GM23248 (cell line): ENCODE measurements at regions not wholly inside any gene's neighbourhood (a gene's known extent, or its start where the extent isn't known, plus 50 kb on each side); places are given as distances from the start of the nearest gene placed in this dataset.

Source experiments
- DNase-seq: peaks from one replicate; pipeline ENCODE4 v3.0.0-alpha.2; 2015
- H2AFZ ChIP-seq: fragments of 200-600 bp; sonication (generic); 2 replicates; pipeline ENCODE4 v1.6.1; 2016; ENCODE audit warnings: antibody characterized with exemption
- H3F3A ChIP-seq: fragments of 200-600 bp; sonication (generic); 2 replicates; pipeline ENCODE4 v1.6.1; 2016; ENCODE audit warnings: mild to moderate bottlenecking, antibody characterized with exemption, mixed run types; ENCODE audit not compliant: insufficient read depth
- H3K27ac ChIP-seq: fragments of 200-600 bp; sonication (generic); 2 replicates; pipeline ENCODE4 v1.5.1; 2016; ENCODE audit warnings: mild to moderate bottlenecking
- H3K27me3 ChIP-seq: fragments of 200-600 bp; sonication (generic); replicated peaks from 2 replicates; pipeline ENCODE4 v1.6.1; 2016; ENCODE audit warnings: mild to moderate bottlenecking; ENCODE audit not compliant: insufficient read depth
- H3K36me3 ChIP-seq: fragments of 200-600 bp; sonication (generic); 2 replicates; pipeline ENCODE4 v1.6.1; 2016; ENCODE audit warnings: low read depth, mild to moderate bottlenecking
- H3K4me1 ChIP-seq: fragments of 200-600 bp; sonication (generic); 2 replicates; pipeline ENCODE4 v1.6.1; 2016; ENCODE audit warnings: mild to moderate bottlenecking; ENCODE audit not compliant: insufficient read depth
- H3K4me2 ChIP-seq: fragments of 200-600 bp; sonication (generic); one replicate; pipeline ENCODE4 v1.6.1; 2016; ENCODE audit warnings: mild to moderate bottlenecking; ENCODE audit not compliant: unreplicated experiment
- H3K4me3 ChIP-seq: fragments of 200-600 bp; sonication (generic); 2 replicates; pipeline ENCODE4 v1.5.1; 2016; ENCODE audit warnings: mild to moderate bottlenecking
- H3K79me2 ChIP-seq: fragments of 200-600 bp; sonication (generic); 2 replicates; pipeline ENCODE4 v1.6.1; 2016; ENCODE audit warnings: mild to moderate bottlenecking; ENCODE audit not compliant: insufficient read depth
- H3K9ac ChIP-seq: fragments of 200-600 bp; sonication (generic); 2 replicates; pipeline ENCODE4 v1.6.1; 2016; ENCODE audit warnings: mild to moderate bottlenecking
- H3K9me2 ChIP-seq: fragments of 200-600 bp; sonication (generic); 2 replicates; pipeline ENCODE4 v1.6.1; 2016; ENCODE audit warnings: mixed run types, mild to moderate bottlenecking, moderate library complexity; ENCODE audit not compliant: insufficient read depth
- H3K9me3 ChIP-seq: fragments of 200-600 bp; sonication (generic); one replicate; pipeline ENCODE4 v1.6.1; 2017; ENCODE audit warnings: low read depth
- H4K20me1 ChIP-seq: fragments of 200-600 bp; sonication (generic); 2 replicates; pipeline ENCODE4 v1.6.0; 2016; ENCODE audit not compliant: insufficient read depth
- EZH2 ChIP-seq: fragments of 200-600 bp; sonication (generic); IDR thresholded peaks from 2 replicates; pipeline ENCODE4 v1.6.1; 2018; ENCODE audit warnings: antibody characterized with exemption, mild to moderate bottlenecking; ENCODE audit not compliant: insufficient read depth, poor library complexity, severe bottlenecking
- EZH2phosphoT487 ChIP-seq: fragments of 200-600 bp; sonication (generic); IDR thresholded peaks from 2 replicates; pipeline ENCODE4 v1.6.1; 2018; ENCODE audit warnings: antibody characterized with exemption, moderate library complexity, mild to moderate bottlenecking, low read depth; ENCODE audit not compliant: insufficient read depth
- WGBS, 2 experiments: methylation state at CpG; one replicate each; pipeline ENCODE4 v1.1.6; 2015 to 2017; ENCODE audit warnings: low lambda C conversion rate in 2 of 2, low coverage in 1 of 2; ENCODE audit errors: missing lambda C conversion rate in 2 of 2; 5-methylcytosine and 5-hydroxymethylcytosine counted together
- in situ Hi-C: fragments of 300-500 bp; cut with MboI; formaldehyde crosslinking; loops from 2 replicates; pipeline ENCODE4 v1.15.0; 2020

DNA sequence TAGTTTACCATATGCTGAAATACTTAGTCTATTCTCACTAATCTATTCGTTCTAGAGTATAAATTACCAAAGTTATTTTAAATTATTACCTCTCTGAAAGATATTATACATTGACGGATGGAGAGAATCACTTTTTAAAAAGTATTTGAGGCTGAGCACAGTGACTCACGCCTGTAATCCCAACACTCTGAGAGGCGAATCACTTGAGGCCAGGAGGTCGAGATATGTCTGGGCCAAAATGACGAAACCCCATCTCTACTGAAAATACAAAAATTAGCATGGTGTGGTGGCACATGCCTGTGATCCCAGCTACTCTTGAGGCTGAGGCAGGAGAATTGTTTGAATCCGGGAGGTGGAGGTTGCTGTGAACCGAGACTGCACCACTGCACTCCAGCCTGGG, 64.0 kb upstream of the SPATA31C2 start:
- H3K79me2 ChIP-seq: no peaks in the 10 kb centered on the region
- H2AFZ ChIP-seq: no peak overlapping the region
- peaks cover 22% of the 10 kb centered on the region for H3F3A ChIP-seq
- TF ChIP-seq EZH2: no peak
- TF ChIP-seq EZH2phosphoT487: no peak
- H3K9me3 ChIP-seq: no peaks in the 10 kb centered on the region
- peaks cover 15% of the 10 kb centered on the region for H3K4me1 ChIP-seq
- no peaks in the 10 kb centered on the region for H4K20me1 ChIP-seq
- no peaks in the 10 kb centered on the region for H3K36me3 ChIP-seq
- no peaks in the 10 kb centered on the region for H3K27me3 ChIP-seq
- H3K4me2 ChIP-seq: no peak overlapping the region
- H3K4me3 ChIP-seq: no peak overlapping the region
- no peaks in the 10 kb centered on the region for H3K9me2 ChIP-seq
- DNase-seq: no peak
- H3K9ac ChIP-seq: no peak overlapping the region
- in situ Hi-C loops: no loop called here
- 75 to 76% methylated on average over 8 of the region's 8 CpGs for WGBS, 2 experiments
- no peak overlapping the region for H3K27ac ChIP-seq

DNA sequence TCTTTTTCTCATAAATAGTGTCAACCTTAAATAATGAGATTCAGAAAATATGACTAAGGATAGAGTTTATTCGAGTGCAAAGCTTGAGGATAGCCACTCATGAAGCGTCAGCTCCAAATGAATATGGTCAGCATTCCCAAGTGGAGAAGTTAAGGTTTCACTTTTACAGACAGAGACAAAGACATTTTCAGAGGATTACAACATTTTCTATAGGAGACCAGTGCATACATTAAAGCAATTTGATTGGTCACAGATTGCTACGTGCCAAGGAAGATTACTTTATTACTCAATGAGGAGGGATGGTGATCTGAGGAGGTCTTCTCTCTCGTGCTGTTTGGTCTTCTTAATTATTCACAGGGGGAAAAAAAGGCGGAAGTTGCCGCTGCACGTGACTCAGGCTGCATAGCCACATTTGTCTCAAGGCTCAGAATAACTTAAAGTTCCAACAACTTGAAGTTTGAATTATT, 60.1 kb upstream of the SPATA31C2 start:
- Histone ChIP-seq H2AFZ (peak overlapping the region; percentile 91), H3K36me3 (no peaks in the 10 kb centered on the region), H3K4me1 (peaks cover 23% of the 10 kb centered on the region), H3F3A (peaks cover 24% of the 10 kb centered on the region), H3K9me3 (no peaks in the 10 kb centered on the region), H4K20me1 (no peaks in the 10 kb centered on the region), H3K79me2 (no peaks in the 10 kb centered on the region), H3K27ac (peak overlapping the region; percentile 87), H3K9me2 (no peaks in the 10 kb centered on the region), H3K9ac (peak overlapping the region; percentile 74), H3K27me3 (no peaks in the 10 kb centered on the region), H3K4me2 (peak overlapping the region; percentile 99), H3K4me3 (peak overlapping the region; percentile 78)
- 1 to 2% methylated on average over 7 of the region's 7 CpGs for WGBS, 2 experiments
- TF ChIP-seq EZH2phosphoT487 (0 out of 2 replicates have a peak, but pooled peaks have one; percentile 37), EZH2 (no peak)
- peak; percentile 81 for DNase-seq
- in situ Hi-C loops: no loop called here

DNA sequence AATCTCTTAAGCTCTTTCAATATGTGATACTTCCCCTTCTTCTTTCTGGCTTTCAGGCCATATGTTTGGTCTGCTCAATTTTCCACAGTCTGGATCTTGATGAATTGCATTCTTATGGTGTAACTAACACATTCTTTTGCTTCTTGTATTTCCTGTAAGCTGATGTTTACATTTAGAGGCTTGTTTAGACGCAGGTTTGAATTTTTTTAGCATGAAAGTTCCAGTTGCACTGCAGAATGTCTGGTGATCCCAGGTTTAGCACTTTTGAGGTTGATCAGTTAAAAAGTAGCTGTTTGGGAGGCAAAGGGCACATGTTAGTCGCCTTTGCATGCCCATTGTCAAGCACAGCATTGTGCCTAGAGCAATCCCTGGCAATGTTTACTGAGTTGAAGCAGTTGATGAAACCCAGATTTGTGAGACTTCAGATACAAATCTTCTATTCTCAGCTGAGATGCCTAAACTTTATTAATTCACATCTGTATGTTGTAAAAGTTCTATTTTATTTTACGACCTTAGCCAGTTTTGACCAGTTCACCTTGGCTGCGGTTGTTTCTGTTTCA, 59.6 kb upstream of the SPATA31C2 start:
- peak; percentile 74 for DNase-seq
- H3K4me2 ChIP-seq: peak overlapping the region; percentile 99
- H3K4me3 ChIP-seq: peak overlapping the region; percentile 78
- H2AFZ ChIP-seq: peak overlapping the region; percentile 91
- no peaks in the 10 kb centered on the region for H3K9me3 ChIP-seq
- WGBS, 2 experiments: 0% methylated on average over 4 of the region's 4 CpGs
- H3K36me3 ChIP-seq: no peaks in the 10 kb centered on the region
- H3K79me2 ChIP-seq: no peaks in the 10 kb centered on the region
- H4K20me1 ChIP-seq: no peaks in the 10 kb centered on the region
- H3F3A ChIP-seq: peaks cover 24% of the 10 kb centered on the region
- peak overlapping the region; percentile 87 for H3K27ac ChIP-seq
- H3K27me3 ChIP-seq: no peaks in the 10 kb centered on the region
- H3K9me2 ChIP-seq: no peaks in the 10 kb centered on the region
- H3K9ac ChIP-seq: peak overlapping the region; percentile 74
- TF ChIP-seq EZH2phosphoT487: no peak
- TF ChIP-seq EZH2: no peak
- peaks cover 23% of the 10 kb centered on the region for H3K4me1 ChIP-seq
- in situ Hi-C loops: no loop called here

DNA sequence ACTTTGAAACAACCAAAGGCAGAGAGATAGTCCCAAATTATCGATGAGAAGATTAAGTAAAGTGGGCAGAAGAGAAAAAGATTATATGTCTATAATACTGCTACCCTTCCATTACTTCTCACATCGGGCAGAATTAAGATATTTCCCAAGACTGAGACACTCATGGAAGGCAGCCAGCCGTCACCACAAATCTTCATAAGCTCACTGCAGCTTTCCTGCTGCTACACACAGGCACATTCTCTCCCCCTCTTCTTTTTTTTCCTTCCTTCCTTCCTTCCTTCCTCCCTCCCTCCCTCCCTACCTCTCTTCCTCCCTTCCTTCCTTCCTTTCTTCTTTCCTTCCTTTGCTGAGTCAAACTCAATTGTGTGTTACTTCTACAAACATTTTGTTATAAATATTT, 58.7 kb upstream of the SPATA31C2 start:
- 2% methylated on average over 3 of the region's 3 CpGs for WGBS, 2 experiments
- Histone ChIP-seq H3K9me3 (no peaks in the 10 kb centered on the region), H3K4me3 (peak overlapping the region; percentile 78), H3F3A (peaks cover 24% of the 10 kb centered on the region), H3K9me2 (no peaks in the 10 kb centered on the region), H3K9ac (peak overlapping the region; percentile 74), H3K4me1 (peaks cover 23% of the 10 kb centered on the region), H3K36me3 (no peaks in the 10 kb centered on the region), H3K79me2 (no peaks in the 10 kb centered on the region), H3K27ac (peak overlapping the region; percentile 87), H3K27me3 (no peaks in the 10 kb centered on the region), H2AFZ (0 out of 2 replicates have a peak overlapping the region, but pooled peaks have one; percentile 91), H3K4me2 (peak overlapping the region; percentile 99), H4K20me1 (no peaks in the 10 kb centered on the region)
- TF ChIP-seq EZH2phosphoT487 (no peak), EZH2 (no peak)
- DNase-seq: peak; percentile 78
- in situ Hi-C loops: no loop called here
